Renal cortex interstitium (tissue), 11 donors: ENCODE measurements at regions not wholly inside any gene's neighbourhood (a gene's known extent, or its start where the extent isn't known, plus 50 kb on each side); places are given as distances from the start of the nearest gene placed in this dataset.
A peak's percentile ranks its signal among the peaks of the same experiment; 100 is the strongest.

ENCODE experiments used
- DNase-seq, 11 donors: peaks; one replicate each; pipeline ENCODE4 v3.0.0-alpha.2; 2013; ENCODE audit warnings: low read depth in 9 of 11, low spot score in 4 of 11; ENCODE audit errors: extremely low read depth in 1 of 11

DNA sequence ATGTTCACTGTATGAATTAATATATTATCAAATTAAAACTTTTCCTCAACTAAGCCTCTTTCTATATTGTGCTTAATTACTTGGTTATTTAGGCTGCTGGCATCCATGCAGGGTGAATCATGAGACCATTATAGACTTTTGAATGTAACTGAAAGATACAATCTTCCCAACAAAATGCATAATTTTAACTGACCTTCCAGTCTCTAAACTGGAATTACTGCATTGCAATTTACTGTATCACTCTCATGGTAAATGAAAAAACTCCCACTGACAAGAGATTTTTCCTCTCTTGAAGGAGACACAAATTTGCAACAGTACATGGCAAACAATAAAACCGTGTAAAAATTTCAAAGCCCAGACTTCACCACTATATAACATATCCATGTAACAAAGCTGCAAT, 349.5 kb downstream of the DRD1 start:
- DNase-seq = no peak

- DNase-seq = no peak
Observed at GRCh38 chr5:175092691-175093090, 351.3 kb downstream of the DRD1 start.

- DNase-seq = no peak
Observed at GRCh38 chr5:175088963-175089362, 355.0 kb downstream of the DRD1 start.

DNA sequence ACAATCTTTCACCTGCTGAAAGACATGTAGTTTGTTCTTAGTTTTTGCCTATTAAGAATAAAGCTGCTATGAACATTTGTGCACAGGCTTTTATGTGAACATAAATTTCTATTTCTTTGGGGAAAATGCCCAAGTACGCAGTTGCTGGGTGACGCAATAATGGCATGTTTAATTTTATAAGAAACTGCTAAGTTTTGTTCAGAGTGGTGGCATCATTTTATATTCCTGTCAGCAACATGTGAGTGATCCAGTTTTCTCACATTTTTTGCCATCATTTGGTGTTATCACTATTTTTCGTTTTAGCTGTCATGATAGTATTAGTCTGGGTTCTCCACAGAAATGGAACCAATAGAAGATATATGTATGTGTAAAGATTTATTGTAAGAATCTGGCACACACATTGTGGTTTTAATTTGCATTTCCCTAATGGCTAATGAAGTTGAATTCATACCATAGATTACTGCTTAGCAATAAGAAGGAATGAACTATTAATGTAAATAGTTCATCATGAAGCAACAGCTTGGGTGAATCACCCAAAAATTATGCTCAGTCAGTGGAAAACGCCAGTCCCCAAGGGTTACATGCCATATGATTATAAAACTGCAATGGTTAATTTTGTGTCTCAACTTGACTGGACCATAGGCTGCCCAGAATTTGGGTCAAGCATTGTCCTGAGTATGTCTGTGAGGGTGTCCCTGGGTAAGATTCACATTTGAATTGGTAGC, 358.6 kb downstream of the MSX2 start:
- DNase-seq = no peak

GRCh38 chr5:175082346-175082745, 358.0 kb downstream of the MSX2 start:
- DNase-seq = no peak

DNA sequence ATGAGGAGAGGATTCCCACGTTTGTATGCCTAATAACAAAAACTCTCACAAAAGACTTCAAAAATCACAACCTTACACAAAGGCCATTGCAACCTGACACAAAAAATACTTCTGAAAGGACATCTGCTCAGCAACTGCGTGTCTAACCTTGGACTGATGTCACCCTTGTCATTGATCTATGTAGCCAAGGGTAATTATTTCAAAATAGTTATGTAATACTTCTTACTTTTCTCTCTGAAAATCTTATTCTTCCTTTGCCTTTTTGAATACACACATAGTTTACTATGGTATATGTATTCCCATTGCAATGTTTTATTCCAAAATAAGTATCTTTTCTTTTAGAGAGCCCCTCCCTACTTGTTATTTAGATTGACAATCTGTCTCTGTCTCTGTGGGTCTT, 355.3 kb downstream of the MSX2 start:
- DNase-seq = no peak

GRCh38 chr5:175070283-175070682, 345.9 kb downstream of the MSX2 start:
- DNase-seq = no peak

GRCh38 chr5:175060257-175060656, 335.9 kb downstream of the MSX2 start:
- no peak for DNase-seq

- peak; percentile 9 to 44 (median 39) for DNase-seq
Observed at GRCh38 chr5:175059687-175060211, 335.4 kb downstream of the MSX2 start.

GRCh38 chr5:175056831-175057230, 332.4 kb downstream of the MSX2 start:
- DNase-seq = no peak

DNA sequence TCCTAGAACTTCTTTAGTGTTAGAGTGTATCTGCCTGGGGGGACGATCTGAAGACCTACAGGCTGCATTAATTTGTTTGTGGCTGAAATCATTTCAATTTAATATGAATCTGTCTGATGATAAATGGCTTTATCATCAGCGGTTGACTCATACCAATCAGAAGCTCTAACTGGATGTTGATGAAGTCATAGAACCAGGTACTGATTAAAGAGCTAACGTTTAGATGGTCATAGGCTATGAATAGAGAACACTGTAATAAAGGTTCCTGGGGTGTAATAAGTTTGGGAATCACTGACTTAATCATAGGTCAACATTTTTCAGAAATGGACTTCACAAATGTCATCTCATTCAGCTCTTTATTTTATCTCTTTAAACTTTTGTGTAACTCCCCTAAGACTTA, 329.9 kb downstream of the MSX2 start:
- no peak for DNase-seq

GRCh38 chr5:175052351-175052750, 328.0 kb downstream of the MSX2 start:
- DNase-seq = no peak

DNA sequence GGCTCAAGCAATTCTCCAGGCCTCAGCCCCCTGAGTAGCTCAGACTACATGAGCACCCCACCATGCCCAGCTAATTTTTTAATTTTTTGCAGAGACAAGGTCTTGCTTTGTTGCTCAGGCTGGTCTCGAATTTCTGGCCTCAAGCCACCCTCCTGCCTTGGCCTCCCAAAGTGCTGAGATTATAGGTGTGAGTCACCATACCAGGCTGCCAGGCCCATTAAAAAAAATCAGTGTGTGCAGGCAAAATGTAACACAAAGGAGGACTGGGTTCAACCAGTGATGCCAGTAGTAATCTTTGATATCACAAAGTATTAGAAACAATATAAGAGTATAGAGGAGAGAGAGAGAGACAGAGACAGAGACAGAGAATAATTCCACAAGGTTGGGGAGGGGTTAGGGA, 322.7 kb downstream of the MSX2 start:
- DNase-seq = no peak

- no peak for DNase-seq
Observed at GRCh38 chr5:175045820-175046219, 321.4 kb downstream of the MSX2 start.

DNA sequence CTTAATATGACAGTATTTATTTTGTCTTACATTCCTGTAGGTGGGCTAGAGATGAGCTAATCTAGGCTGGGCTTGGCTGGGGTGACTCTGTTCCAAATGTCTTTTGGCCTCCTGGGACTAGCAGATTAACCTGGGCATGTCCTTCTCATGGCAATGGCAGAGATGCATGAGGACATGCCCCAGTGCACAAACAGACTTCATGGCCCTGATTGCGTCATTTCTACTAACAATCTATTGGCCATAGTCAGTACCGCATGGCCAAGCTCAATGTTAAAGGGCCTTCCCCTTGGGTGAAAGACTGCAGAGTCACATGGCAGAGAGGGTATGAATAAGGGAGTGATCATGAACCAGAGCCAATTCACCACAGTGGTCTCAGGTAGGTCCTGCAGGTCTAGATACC, 313.4 kb downstream of the MSX2 start:
- DNase-seq = no peak

DNA sequence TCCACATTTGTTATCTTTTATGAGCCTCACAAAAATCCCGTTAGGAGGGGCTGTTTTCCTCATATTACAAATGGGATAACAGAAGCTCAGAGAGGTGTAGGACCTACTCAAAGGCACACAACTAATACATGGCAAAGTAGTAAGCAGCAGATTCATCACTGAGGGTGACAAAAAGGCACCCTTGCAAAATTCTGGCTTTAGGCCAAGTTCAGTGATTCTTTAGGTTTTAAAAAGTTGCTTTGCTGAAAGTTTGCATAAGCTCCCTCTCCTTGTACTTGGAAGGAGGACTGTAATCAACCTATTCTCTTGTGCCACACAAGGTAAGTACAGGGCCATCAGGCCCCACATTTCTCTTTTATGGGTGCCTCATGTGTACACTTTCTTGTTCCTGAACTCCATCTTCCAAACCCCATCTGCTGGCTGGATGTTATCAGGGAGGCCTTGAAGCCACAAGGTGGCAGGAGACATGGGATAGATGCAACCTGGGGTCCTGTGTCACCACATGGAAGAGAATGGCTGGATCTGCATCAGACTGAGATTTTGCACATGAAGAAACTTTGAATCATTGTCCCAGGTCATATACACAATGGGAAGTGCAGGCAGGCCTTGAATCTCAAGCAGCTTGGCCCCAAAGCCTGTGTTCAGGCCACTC, 311.6 kb downstream of the MSX2 start:
- no peak for DNase-seq

- DNase-seq = no peak
Observed at GRCh38 chr5:175034924-175035323, 310.5 kb downstream of the MSX2 start.

DNA sequence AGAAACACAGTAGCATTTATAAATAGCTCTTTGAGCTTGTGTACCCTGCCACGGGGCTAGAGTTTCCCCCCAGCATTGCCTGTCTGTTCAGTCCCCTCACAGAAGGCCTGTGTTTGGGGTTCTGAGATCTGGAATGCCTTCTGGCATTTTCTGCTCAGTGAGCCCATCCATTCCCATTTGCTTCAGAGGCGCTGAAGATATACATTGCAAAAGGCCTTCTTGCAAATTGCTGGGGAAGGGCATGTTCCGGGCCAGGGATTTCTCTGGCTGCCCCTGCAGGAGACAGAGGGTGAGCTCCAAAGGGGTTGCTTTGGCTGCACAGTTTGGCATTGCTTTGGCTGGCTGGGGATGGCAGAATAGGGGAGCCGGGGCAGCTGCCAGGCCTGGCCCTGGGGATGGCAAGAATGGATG, 308.4 kb downstream of the MSX2 start:
- DNase-seq = no peak

- no peak for DNase-seq
Observed at GRCh38 chr5:175032013-175032412, 307.6 kb downstream of the MSX2 start.

DNA sequence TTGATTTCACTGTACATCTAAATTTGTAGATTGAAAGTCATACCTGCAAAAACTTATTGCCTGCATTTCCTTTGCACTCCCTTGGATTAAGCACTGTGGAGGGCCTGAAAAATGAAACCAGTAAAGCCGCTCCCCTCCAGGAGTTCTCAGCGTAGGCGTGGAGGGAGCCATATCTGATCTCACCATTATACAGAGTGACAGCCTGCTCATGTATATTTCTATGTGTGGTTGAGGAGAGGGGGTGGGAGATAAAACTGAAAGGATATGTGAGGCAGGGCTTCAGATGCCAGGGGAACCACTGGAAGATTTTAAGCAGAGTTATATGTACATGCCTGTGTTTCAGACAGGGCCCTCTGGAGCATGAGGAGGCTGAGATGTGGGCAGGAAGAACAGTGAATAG, 303.0 kb downstream of the MSX2 start:
- peak in 1 of 11 donors; percentile 17 for DNase-seq

DNA sequence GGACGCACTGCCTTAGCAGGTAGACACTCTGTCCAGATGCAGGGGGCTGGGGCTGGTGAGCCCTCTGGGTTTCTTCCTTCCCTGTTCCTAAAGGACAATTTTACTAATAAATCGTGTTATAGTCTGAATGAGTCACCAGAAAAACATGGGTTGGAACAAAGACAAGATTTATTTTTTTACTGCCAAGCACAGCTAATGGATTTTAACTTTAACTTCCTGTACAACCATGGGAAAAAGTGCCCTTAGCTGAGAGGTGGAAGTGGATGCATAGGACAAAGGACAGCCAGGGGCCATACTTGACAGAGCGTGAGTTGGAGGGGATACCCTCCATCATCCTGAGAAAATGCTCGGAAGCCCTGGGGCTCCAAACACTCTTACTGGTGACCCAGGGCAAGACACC, 300.7 kb downstream of the MSX2 start:
- no peak for DNase-seq
